Ovary (tissue), 7 donors: ENCODE measurements at regions not wholly inside any gene's neighbourhood (a gene's known extent, or its start where the extent isn't known, plus 50 kb on each side); places are given as distances from the start of the nearest gene placed in this dataset.

Experiments used
- DNase-seq, 5 donors: peaks; one replicate each; pipeline ENCODE4 v3.0.0-alpha.2; 2019 to 2020
- H3K27ac ChIP-seq, 2 donors: fragments of 200-600 bp; one replicate each; pipeline versions ENCODE4 v1.5.1 to v1.8.0; 2019 to 2022
- H3K27me3 ChIP-seq: fragments of 200-600 bp; one replicate; pipeline ENCODE4 v1.8.0; 2022
- H3K36me3 ChIP-seq: fragments of 200-600 bp; sonication (generic); one replicate; pipeline ENCODE4 v1.5.1; 2019
- H3K4me1 ChIP-seq: one replicate; pipeline ENCODE4 v1.8.1; 2013; ENCODE audit warnings: mild to moderate bottlenecking, moderate library complexity; ENCODE audit not compliant: insufficient read depth
- H3K4me3 ChIP-seq: fragments of 200-600 bp; sonication (generic); one replicate; pipeline ENCODE4 v1.5.1; 2017
- H3K9me3 ChIP-seq, 2 donors: fragments of 200-600 bp in 1 of 2; sonication (generic) in 1 of 2; one replicate each; pipeline versions ENCODE4 v1.5.1 to v1.8.1; 2013 to 2019; ENCODE audit warnings: mild to moderate bottlenecking in 1 of 2, moderate library complexity in 1 of 2
- CTCF ChIP-seq, 3 donors: fragments of 450-650 bp in 2 of 3; fragments of 200-600 bp in 1 of 3; IDR thresholded peaks; one replicate each; pipeline versions ENCODE4 v1.5.1 to v1.8.0; 2016 to 2022; ENCODE audit warnings: antibody characterized with exemption in 3 of 3, mild to moderate bottlenecking in 1 of 3
- EP300 ChIP-seq: sonication (generic); formaldehyde crosslinking; IDR thresholded peaks from one replicate; pipeline ENCODE4 v1.6.1; 2017; ENCODE audit warnings: antibody characterized with exemption
- POLR2A ChIP-seq: fragments of 450-650 bp; IDR thresholded peaks from one replicate; pipeline ENCODE4 v1.6.1; 2017; ENCODE audit warnings: antibody characterized with exemption, mild to moderate bottlenecking, moderate library complexity
- WGBS, 3 donors: extraction: QIAGEN DNeasy Blood & Tissue Kit in 1 of 3; methylation state at CpG; one replicate each; pipeline versions ENCODE4 v1.1.5 to v1.1.7; 2013 to 2017; 5-methylcytosine and 5-hydroxymethylcytosine counted together
- intact Hi-C, 4 donors: fragments of 100-400 bp; cut with DNase I; formaldehyde crosslinking; loops; one replicate each; pipeline versions ENCODE4 v1.11.0 to v1.15.1; 2022 to 2023
- donor health status: DM: no; HTN: no; CAD: no; lungs with moderate emphysema.
- donor health status: DM: no; HTN: no; CAD: no.
- donor health status: Bipolar disorder and iron deficiency.
- donor health status: DM: no; HTN: no; CAD: no.
- donor health status: DM: yes; HTN: yes; CAD: no.

GRCh38 chr15:61780278-61780980 is 279.8 kb downstream of the VPS13C start:
- no peak overlapping the region for H3K27ac ChIP-seq
- H3K4me3 ChIP-seq, result no peak overlapping the region
- H3K36me3 ChIP-seq, result no peaks in the 10 kb centered on the region
- TF ChIP-seq EP300 (no peak), POLR2A (no peak), CTCF (IDR thresholded peaks at IDR 0.05) (no peak)
- H3K4me1 ChIP-seq, result no peaks in the 10 kb centered on the region
- H3K27me3 ChIP-seq, result no peaks in the 10 kb centered on the region
- intact Hi-C loops, result no loop called here
- H3K9me3 ChIP-seq, result no peaks in the 10 kb centered on the region
- WGBS, 3 donors, result 82 to 85% (median 83%) methylated on average over 8 of the region's 8 CpGs
- DNase-seq, result no peak

GRCh38 chr15:61777689-61778088 is 282.6 kb downstream of the VPS13C start:
- no peaks in the 10 kb centered on the region for H3K27me3 ChIP-seq
- H3K4me1 ChIP-seq, result no peaks in the 10 kb centered on the region
- H3K9me3 ChIP-seq, result no peaks in the 10 kb centered on the region
- H3K4me3 ChIP-seq, result no peak overlapping the region
- no peak overlapping the region for H3K27ac ChIP-seq
- 43 to 53% (median 48%) methylated on average over 4 of the region's 4 CpGs for WGBS, 3 donors
- TF ChIP-seq POLR2A (no peak), CTCF (IDR thresholded peaks at IDR 0.05) (no peak), EP300 (no peak)
- intact Hi-C loops, result no loop called here
- no peaks in the 10 kb centered on the region for H3K36me3 ChIP-seq
- no peak for DNase-seq

GRCh38 chr15:61769557-61769956 is 290.7 kb downstream of the VPS13C start:
- H3K4me3 ChIP-seq, result no peak overlapping the region
- DNase-seq, result no peak
- 88 to 97% (median 89%) methylated on average over 2 of the region's 2 CpGs for WGBS, 3 donors

GRCh38 chr15:61768131-61768530 is 292.1 kb downstream of the VPS13C start:
- H3K9me3 ChIP-seq, result no peaks in the 10 kb centered on the region
- intact Hi-C loops, result no loop called here
- no peak for DNase-seq
- H3K36me3 ChIP-seq, result no peaks in the 10 kb centered on the region
- TF ChIP-seq EP300 (no peak), POLR2A (no peak), CTCF (IDR thresholded peaks at IDR 0.05) (no peak)
- no peak overlapping the region for H3K27ac ChIP-seq
- H3K4me1 ChIP-seq, result no peaks in the 10 kb centered on the region
- no peak overlapping the region for H3K4me3 ChIP-seq
- H3K27me3 ChIP-seq, result no peaks in the 10 kb centered on the region
- WGBS, 3 donors, result 58 to 79% (median 78%) methylated on average over 2 of the region's 2 CpGs

More at GRCh38 chr15:61769557-61769956, 290.7 kb downstream of the VPS13C start:
- H3K36me3 ChIP-seq, result no peaks in the 10 kb centered on the region
- no peaks in the 10 kb centered on the region for H3K27me3 ChIP-seq
- TF ChIP-seq EP300, result no peak
- TF ChIP-seq POLR2A, result no peak
- no peak for TF ChIP-seq CTCF (IDR thresholded peaks at IDR 0.05)
- no peak overlapping the region for H3K27ac ChIP-seq
- intact Hi-C loops, result no loop called here
- no peaks in the 10 kb centered on the region for H3K4me1 ChIP-seq
- no peaks in the 10 kb centered on the region for H3K9me3 ChIP-seq
